ENCODE measurements at regions not wholly inside any gene's neighbourhood (a gene's known extent, or its start where the extent isn't known, plus 50 kb on each side); places are given as distances from the start of the nearest gene placed in this dataset.
A peak's percentile ranks its signal among the peaks of the same experiment; 100 is the strongest.

DNA sequence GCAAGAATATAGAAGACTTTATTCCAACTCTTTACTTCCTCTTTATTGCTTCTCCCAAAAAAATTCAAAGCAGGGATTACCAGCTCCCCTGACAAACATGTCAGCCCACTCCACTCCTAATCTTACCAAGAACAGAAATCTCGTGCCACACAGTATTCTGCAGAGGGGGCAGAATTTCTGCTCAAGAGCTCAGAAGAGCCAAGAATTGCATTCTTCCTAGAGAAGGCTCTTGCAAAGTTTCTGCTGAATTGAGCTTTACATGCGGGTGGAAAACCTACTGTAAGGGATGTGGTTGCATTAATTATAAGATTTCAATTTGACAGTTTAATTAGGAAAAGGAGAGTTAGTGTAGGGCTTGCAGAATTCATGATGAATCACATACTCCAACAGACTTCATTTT lies 428.5 kb downstream of the CETN3 start:
- DNase-seq = no peak
- no peak for ATAC-seq (ENCODE audit: poor library complexity)
- intact Hi-C loops (cut with DNase I) = no loop called here

DNA sequence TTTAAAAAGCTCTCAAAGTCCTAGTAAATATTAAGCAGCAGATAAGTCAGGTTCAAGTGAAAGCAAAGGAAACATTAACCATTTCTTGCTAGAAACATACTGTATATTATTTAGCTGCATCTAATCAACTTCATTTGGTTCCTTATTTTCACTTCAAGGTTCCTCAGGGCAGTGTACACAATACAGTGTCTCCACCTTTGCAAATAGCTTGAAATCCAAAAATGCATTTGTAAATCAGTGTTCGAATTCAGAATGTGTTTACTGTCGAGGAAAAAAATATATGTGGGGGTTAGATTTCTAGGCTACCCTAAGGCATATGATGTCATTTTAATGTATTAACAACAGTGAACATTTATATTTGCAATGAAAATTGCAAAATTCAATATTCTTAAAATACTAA lies 436.0 kb downstream of the CETN3 start:
- intact Hi-C loops (cut with DNase I) = no loop called here

DNA sequence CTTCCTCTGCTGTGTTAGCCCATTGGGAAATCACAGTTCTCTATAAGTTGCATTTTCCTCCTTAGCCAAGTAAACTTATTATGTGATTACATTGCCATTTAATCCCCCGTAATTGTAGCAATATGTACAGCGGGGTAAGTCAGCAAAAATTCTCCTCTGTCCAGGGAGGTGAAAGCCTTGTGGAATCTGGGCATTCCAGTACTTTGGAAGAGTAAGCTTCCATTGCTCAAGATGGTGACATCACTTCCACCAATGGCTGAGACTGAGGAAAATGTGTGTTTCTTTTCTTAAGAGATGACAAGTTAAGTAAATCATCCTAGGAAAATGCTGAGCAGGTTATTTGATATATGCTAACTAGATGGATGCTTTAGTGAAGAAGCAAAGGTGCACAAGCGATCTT lies 436.7 kb downstream of the CETN3 start:
- intact Hi-C loops (cut with DNase I) = no loop called here
- no peak for ATAC-seq (ENCODE audit: poor library complexity)
- no peak for DNase-seq

More for the DNA sequence above, 436.0 kb downstream of the CETN3 start:
- DNase-seq (no peak), ATAC-seq (ENCODE audit: poor library complexity) (no peak)

DNA sequence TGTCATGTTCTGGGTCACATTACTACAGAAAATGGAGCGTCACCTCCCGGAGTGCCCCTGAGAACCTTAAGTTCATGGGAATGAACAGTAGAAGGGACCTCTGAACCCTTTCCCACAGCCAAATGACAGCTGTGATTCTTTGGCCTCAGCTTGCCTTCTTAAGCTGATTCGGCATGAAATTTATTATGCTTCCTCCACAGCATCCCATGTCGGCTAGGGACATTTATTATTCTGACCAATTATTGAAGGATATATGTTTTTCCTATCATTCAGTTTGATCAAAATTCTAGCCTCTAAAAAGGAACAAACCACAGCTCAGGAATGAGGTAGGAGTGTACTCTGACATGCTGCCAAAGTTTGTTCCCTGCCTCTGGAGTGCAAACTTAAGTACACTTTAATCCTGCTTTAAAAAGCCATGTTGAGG lies 440.6 kb downstream of the CETN3 start:
- ATAC-seq (ENCODE audit: poor library complexity) (peak; percentile 73), DNase-seq (no peak)
- intact Hi-C loops (cut with DNase I) = no loop called here

DNA sequence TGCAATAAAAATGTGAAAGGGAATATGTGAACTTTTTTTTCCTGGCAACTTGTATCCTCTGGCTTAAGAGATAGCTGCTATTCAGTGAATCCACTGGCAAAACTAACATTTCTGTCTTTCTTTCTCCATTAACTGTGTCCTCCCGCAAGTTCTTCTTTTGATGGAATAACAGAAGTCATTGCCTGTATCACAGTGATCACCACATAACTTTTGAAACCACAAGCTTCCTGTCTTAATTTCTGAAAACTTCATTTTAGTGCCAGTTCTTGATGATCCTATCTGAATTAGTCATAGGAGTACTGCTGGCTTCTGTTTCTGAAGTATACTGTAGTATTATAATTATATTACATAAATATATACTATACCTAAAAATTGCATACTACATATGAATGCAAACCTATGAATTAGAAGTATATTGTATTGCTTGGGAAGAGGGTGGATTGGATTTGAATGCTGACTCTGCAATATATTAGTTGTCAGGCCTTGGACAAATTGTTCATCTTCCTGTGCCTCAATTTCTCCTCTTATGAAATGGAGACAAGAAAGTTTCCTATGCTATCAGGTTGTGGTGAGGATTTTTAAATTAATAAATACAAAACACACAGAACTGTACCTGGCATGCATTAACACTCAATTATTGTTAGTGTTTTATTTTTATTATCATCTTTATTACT lies 441.6 kb downstream of the CETN3 start:
- DNase-seq (no peak), ATAC-seq (ENCODE audit: poor library complexity) (no peak)
- intact Hi-C loops (cut with DNase I) = no loop called here

DNA sequence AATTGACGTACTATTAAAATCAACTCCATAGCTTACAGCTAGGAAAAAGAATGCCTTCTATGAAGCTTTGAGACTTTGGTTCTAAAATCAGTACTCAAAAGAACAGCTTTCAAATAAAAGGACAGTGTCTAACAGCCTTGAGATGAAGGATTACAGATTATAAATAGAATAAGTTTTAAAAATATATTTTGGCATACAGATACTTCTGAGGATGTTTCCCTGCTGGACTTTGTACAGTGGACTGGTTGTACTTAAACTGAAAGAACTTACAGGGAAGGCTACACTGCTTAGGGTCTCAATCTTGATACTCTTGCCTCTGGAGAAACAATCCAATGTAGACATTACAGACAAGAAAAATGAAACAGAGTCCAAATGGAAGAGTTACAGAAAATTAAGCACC lies 452.7 kb downstream of the CETN3 start:
- DNase-seq (no peak), ATAC-seq (ENCODE audit: poor library complexity) (no peak)
- intact Hi-C loops (cut with DNase I) = no loop called here

DNA sequence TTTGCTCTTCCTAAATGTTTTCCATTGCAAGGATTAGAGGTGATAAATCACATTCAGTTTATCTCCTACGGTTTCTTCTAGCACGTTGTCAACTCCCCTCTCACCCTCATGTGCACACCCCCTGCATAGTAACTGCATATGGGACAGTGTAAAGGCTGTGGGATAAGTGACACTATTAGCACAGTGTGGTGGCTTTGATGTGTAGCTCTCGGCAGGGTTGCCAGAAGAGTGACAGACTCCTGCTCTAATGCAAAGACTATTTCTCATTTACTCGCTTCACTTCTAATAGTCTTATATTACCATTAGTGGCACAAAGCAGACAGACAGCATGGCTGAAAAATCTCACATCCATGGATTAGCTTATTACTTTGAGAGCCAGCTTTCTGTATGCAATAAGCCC lies 454.6 kb downstream of the CETN3 start:
- ATAC-seq (ENCODE audit: poor library complexity) = no peak
- intact Hi-C loops (cut with DNase I) = no loop called here

DNA sequence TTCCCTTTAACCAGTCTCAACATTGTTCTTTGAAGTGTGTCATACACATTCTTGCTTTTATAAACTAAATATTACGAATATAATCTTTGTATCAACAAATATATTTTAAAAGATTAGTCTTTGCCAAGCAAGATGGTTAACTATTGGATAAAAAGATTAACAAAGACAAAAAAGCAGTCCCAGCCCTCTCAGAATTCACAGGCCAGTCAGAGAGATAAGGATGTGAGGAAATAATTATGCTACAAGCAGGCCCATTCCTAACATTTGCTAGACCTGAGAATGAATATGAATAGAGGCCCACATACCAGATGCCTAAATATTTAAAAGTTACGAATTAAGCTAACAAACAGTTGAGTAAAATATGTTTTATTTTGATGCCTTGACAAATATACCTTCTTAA lies 457.7 kb downstream of the CETN3 start:
- intact Hi-C loops (cut with DNase I) = no loop called here
- ATAC-seq (ENCODE audit: poor library complexity) = no peak

More for the DNA sequence above, 454.6 kb downstream of the CETN3 start:
- no peak for DNase-seq

DNA sequence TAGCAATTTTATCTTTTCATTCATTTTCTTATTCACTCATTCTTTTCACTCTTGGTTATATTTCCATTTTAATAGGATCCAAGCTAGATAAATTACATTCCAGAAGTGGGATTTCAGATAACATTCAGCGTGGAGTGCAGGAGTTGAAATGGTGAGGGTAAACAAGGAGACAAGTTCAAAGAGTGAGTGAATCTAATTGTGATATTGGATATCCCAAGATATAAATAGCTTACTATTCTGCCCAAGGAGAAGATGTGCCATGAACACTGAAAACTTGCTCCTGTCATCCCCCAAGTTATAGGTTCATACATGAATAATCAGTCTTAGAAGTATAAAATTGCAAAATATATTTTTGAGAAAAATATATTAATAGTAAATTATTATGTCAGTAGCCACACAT lies 459.3 kb downstream of the CETN3 start:
- no peak for DNase-seq
- ATAC-seq (ENCODE audit: poor library complexity) = no peak
- intact Hi-C loops (cut with DNase I) = no loop called here

More for the DNA sequence above, 457.7 kb downstream of the CETN3 start:
- DNase-seq = no peak

DNA sequence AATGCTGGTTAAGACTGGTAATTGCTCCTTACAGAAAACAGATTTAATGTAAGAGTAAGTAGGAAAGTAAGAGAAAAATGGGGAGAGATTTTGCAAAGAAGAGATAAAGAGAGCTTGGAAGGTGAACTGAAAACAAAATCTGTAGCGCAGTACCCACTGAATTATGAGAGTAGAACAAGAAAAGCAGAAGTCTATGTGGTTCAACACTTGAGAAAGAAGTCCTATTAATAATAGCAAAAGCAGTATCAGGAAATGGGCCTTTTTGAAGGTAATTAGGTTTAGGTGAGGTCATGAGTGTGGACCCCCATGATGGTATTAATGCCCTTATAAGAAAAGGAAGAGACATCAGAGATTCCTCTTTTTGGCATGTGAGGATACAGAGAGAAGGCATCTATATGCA lies 460.6 kb downstream of the CETN3 start:
- ATAC-seq (ENCODE audit: poor library complexity) = no peak
- intact Hi-C loops (cut with DNase I) = no loop called here
- DNase-seq = no peak

DNA sequence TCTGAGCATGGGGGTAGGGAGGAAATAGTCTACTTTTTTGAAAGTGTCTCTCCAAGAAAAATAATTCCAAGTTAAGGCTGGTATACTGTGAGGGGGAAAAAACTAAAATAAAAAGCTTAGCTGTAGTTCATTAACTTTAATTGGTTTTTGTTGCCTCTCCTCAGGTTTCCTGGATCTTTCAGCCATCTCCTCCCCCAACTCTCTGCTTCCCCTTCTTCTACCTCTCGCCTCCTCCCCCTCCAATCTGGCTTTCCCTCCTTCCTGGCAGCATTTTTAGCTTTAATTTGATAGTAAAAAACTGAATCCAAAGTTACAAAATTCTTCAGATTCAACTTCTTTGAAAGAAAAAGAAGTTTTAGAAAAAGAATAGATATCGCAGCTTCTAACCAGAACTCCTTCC lies 462.6 kb downstream of the CETN3 start:
- intact Hi-C loops (cut with DNase I) = no loop called here
- DNase-seq (no peak), ATAC-seq (ENCODE audit: poor library complexity) (no peak)

DNA sequence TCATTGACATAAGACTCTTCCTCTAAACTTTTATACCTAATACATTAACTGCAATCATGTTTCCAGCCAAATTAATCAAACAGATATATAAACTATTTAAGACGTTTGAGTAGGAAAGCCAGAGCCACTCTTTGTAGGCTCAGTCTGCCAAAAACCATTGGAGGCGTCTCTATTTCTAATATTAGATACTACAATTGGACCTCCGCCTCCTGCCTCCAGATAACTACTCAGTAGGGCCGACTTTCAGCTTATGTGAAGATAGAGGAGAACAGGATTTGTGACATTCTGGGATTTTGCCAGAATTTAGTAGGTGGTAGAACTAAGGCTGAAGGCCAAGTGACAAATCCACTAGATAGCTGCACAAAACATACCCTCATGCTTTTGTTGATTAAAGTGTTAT lies 463.0 kb downstream of the CETN3 start:
- DNase-seq (no peak), ATAC-seq (ENCODE audit: poor library complexity) (peak; percentile 49)
- intact Hi-C loops (cut with DNase I) = no loop called here

DNA sequence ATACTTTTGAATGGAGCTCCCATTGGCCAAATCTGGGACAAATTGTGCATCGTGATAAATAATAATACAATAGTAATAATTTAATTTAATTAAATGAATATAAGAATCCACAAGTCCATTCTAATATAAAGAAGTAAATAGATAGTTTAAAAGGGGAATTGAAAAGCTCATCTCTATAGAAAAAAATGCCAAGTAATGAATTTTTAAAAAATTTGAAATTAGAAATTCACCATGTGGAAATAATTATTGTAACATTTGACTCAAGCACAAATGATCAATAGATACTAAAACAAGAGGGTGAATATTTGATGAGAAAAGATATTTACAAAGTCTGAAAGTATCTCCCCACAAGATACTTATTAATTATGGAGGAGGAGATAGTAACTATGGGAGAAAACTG lies 467.4 kb downstream of the CETN3 start:
- DNase-seq = no peak
- intact Hi-C loops (cut with DNase I) = no loop called here
- ATAC-seq (ENCODE audit: poor library complexity) = no peak

DNA sequence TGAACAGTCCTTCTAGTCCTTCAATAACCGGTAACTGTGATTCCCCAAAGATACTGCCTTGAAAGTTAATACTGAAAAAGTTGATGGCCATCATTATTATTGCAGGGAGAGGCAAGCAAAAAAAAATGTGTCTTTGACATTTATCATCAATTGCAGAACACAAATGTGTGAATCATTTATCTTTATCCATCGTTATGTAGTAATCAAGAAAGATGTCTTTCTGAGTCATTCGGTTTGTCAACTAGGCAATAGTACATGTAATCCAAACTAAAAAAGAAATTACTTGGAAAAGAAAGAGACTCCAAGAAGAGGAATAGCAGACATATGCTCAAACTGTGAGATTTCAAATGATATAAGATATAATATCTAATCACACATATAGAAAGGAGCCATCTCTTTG lies 473.0 kb downstream of the CETN3 start:
- ATAC-seq (ENCODE audit: poor library complexity) (no peak), DNase-seq (no peak)
- intact Hi-C loops (cut with DNase I) = no loop called here

DNA sequence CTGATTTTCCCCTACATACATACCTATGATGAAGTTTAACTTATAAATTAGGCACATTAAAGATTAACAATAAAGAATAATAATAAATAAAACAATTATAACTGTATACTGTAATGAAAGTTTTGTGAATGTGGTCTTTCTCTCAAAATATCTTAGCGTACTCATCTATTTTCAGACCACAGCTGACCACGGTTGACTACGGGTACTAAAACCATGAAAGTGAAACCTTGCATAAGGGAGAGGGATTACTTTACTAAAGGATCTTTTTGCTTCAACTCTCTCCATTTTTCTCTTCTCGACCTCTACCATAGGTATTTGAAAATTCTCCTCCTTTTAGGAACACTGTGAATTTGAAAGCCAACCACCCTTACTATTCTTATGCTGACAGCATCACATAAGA lies 475.5 kb downstream of the CETN3 start:
- intact Hi-C loops (cut with DNase I) = no loop called here

DNA sequence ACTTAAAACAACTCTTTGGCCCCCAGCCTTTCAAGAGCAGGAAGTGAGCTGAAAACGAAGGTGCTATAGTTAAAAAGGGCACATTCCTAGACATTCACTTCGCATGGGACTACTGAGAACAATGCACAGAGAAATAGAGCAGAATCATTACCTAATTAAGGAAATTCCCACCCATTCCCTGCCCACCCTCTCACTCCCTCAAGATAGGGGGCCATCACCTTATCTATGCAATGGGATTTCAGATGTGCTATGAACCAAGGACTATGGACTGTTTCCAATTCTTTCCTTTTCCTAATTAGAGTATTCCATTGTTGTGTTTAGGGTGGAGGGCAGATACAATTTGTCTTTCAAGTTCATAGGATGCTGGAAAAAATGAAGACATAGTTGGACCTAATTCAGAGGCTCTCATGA lies 476.8 kb downstream of the CETN3 start:
- ATAC-seq (ENCODE audit: poor library complexity) (no peak), DNase-seq (no peak)
- intact Hi-C loops (cut with DNase I) = no loop called here

More for the DNA sequence above, 475.5 kb downstream of the CETN3 start:
- DNase-seq (no peak), ATAC-seq (ENCODE audit: poor library complexity) (no peak)

DNA sequence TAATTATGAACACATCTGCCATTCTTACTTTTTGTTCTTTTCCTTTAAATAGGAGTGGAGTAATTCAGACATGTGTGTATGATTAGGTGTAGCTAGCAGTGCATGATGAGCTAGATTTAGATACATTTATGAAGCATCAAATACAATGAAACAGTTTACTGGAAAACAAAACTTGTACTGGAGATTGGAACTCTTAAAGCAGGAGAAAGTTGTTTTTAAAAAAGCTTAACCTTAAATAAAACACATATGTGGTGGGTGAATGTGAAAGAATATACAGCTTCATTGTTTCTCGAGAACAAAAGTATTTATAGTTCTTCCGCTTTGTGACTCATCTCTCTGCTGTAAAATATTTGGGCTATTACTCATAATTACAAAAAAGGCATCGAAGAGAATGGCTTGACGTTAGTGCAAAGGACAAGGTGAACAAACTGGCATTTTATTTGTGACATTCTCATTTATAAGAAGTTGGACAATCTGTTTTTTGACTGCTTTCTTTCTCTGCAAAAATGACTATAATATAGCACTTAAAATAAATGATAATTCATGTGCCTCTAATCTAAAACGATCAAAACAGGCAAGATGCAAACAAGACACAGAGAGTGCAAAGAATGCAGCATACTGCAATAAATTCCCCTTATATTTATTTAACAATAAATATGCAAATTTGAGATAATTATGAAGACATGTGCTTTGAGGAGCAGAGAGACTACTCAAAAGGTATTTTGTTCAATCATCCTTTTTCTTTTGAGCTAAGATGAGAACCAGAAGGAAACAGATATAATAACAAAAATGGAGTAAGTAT lies 478.8 kb downstream of the CETN3 start:
- DNase-seq (no peak), ATAC-seq (ENCODE audit: poor library complexity) (peak; percentile 56)
- intact Hi-C loops (cut with DNase I) = no loop called here

DNA sequence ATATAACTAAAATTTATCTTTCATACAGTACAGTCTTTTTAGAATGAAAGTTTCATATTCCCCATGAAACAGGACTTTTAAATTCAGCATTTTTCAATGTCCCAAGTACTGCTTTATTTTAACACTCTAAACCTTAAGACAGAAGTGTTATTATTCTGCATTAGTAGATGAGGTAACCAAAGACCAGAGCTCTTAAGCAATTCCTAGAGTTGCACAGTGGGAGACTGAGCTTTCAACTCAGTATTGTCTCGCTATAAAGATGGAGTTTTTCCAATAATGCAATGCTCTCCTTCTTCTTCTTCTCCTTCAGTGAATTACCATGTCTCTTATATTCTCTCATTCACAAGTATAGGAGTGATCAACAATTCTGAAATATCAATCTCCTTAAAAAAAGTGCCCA lies 479.7 kb downstream of the CETN3 start:
- no peak for DNase-seq
- ATAC-seq (ENCODE audit: poor library complexity) = no peak
- intact Hi-C loops (cut with DNase I) = no loop called here

DNA sequence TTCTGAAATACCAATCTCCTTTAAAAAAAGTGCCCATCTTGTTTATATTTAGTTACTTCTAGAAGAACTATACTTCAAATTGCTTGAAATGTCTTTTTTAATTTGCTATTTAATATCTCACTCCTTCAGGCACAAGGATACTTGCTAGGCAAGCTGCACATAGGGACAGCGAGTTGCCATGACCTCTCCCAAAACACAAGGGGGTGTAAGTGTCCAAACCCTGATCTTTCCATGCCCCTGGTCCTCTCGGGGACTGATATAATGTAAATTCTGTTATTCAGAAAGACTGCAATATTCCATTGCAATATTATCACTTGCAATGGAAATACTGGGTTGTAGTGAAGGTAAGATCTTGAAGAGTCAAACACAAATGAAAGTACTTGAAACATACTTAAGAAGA lies 480.4 kb downstream of the CETN3 start:
- DNase-seq (no peak), ATAC-seq (ENCODE audit: poor library complexity) (no peak)
- intact Hi-C loops (cut with DNase I) = no loop called here

DNA sequence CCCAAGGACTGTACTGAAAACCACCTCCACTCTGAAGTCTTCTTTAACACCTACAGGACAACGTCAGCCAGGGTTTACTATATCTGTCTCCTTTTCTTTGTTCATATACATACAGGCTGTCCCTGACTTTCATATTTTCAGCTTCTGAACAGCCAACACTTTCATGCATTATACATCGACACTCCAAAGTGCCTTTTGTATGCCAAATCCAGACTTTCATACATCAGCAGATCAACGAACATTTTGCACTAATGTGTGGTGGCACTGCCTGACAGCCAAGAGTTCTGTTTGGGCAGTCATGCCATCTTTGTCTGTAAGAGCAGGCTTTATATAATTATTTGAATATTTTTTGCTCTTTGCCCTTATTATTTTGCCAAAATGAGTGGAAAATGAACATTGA lies 487.4 kb downstream of the CETN3 start:
- DNase-seq (no peak), ATAC-seq (ENCODE audit: poor library complexity) (no peak)
- intact Hi-C loops (cut with DNase I) = no loop called here
